ENCODE measurements at regions not wholly inside any gene's neighbourhood (a gene's known extent, or its start where the extent isn't known, plus 50 kb on each side); places are given as distances from the start of the nearest gene placed in this dataset.

- no peak for ATAC-seq
- WGBS, 2 donors (ENCODE audit: low coverage in 1 of 2) = 66 to 85% methylated on average over 2 to 3 of the region's 3 CpGs
- no peak for TF ChIP-seq EP300 (IDR thresholded peaks at IDR 0.05)
- no peak for TF ChIP-seq POLR2A (IDR thresholded peaks at IDR 0.05)
- TF ChIP-seq POLR2AphosphoS5 (IDR thresholded peaks at IDR 0.05) = no peak
- TF ChIP-seq CTCF (IDR thresholded peaks at IDR 0.05) = no peak
- H3K27ac ChIP-seq = no peak overlapping the region
- H3K4me3 ChIP-seq = no peak overlapping the region
- no peaks in the 10 kb centered on the region for H3K36me3 ChIP-seq
- no peaks in the 10 kb centered on the region for H3K9me3 ChIP-seq
- H3K27me3 ChIP-seq = no peaks in the 10 kb centered on the region
- no peaks in the 10 kb centered on the region for H3K4me1 ChIP-seq
These were observed 571.0 kb downstream of the SH2D4B start for GRCh38 chr10:81108516-81109199.

GRCh38 chr10:81109200-81109752 is 571.6 kb downstream of the SH2D4B start:
- WGBS, 2 donors (ENCODE audit: low coverage in 1 of 2) = 72 to 86% methylated on average over 6 of the region's 6 CpGs
- Histone ChIP-seq H3K4me1 (no peaks in the 10 kb centered on the region), H3K9me3 (no peaks in the 10 kb centered on the region), H3K27ac (no peak overlapping the region), H3K36me3 (no peaks in the 10 kb centered on the region), H3K4me3 (no peak overlapping the region), H3K27me3 (no peaks in the 10 kb centered on the region)
- TF ChIP-seq CTCF (IDR thresholded peaks at IDR 0.05) (no peak), POLR2A (IDR thresholded peaks at IDR 0.05) (no peak), POLR2AphosphoS5 (IDR thresholded peaks at IDR 0.05) (no peak), EP300 (IDR thresholded peaks at IDR 0.05) (no peak)
- no peak for ATAC-seq

GRCh38 chr10:81116201-81116600 is 578.5 kb downstream of the SH2D4B start:
- Histone ChIP-seq H3K27me3 (no peaks in the 10 kb centered on the region), H3K27ac (no peak overlapping the region), H3K4me1 (no peaks in the 10 kb centered on the region), H3K36me3 (no peaks in the 10 kb centered on the region), H3K9me3 (no peaks in the 10 kb centered on the region), H3K4me3 (no peak overlapping the region)
- no peak for ATAC-seq
- TF ChIP-seq EP300 (IDR thresholded peaks at IDR 0.05) (no peak), CTCF (IDR thresholded peaks at IDR 0.05) (no peak), POLR2AphosphoS5 (IDR thresholded peaks at IDR 0.05) (no peak), POLR2A (IDR thresholded peaks at IDR 0.05) (no peak)
- WGBS, 2 donors (ENCODE audit: low coverage in 1 of 2) = 58 to 84% methylated on average over 4 of the region's 4 CpGs

GRCh38 chr10:81116990-81117389 is 579.3 kb downstream of the SH2D4B start:
- no peaks in the 10 kb centered on the region for H3K27me3 ChIP-seq
- no peak for ATAC-seq
- TF ChIP-seq POLR2AphosphoS5 (IDR thresholded peaks at IDR 0.05) (no peak), POLR2A (IDR thresholded peaks at IDR 0.05) (no peak), EP300 (IDR thresholded peaks at IDR 0.05) (no peak), CTCF (IDR thresholded peaks at IDR 0.05) (no peak)
- H3K4me3 ChIP-seq = no peak overlapping the region
- no peaks in the 10 kb centered on the region for H3K9me3 ChIP-seq
- H3K36me3 ChIP-seq = no peaks in the 10 kb centered on the region
- no peaks in the 10 kb centered on the region for H3K4me1 ChIP-seq
- H3K27ac ChIP-seq = no peak overlapping the region

GRCh38 chr10:81127931-81128330 is 590.2 kb downstream of the SH2D4B start:
- H3K9me3 ChIP-seq = no peaks in the 10 kb centered on the region
- no peak for ATAC-seq
- H3K4me1 ChIP-seq = no peaks in the 10 kb centered on the region
- no peaks in the 10 kb centered on the region for H3K27me3 ChIP-seq
- H3K36me3 ChIP-seq = no peaks in the 10 kb centered on the region
- no peak overlapping the region for H3K27ac ChIP-seq
- 33 to 52% methylated on average over 3 of the region's 3 CpGs for WGBS, 2 donors (ENCODE audit: low coverage in 1 of 2)
- no peak for TF ChIP-seq POLR2AphosphoS5 (IDR thresholded peaks at IDR 0.05)
- H3K4me3 ChIP-seq = no peak overlapping the region
